ENCODE measurements at regions not wholly inside any gene's neighbourhood (a gene's known extent, or its start where the extent isn't known, plus 50 kb on each side); places are given as distances from the start of the nearest gene placed in this dataset.

DNA sequence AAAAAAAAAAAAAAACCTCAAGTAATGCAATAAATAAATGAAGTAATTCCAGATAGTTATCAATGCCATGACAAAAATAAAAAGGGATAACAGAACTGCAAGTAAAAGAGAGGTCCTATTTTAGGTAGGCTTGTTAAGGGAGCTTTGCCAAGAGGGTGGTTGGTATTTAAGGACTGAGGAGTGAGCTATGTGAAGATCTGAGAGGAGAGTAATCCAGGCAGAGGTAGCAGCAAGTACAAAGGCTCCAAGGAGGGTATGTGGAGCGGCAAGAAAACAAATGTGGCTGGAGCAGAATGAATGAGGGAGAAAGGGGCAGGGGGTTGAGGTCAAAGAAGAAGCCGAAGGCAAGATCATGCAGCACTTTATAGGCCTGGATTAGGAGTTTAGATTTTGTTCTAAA, 59.9 kb upstream of the CDC42BPA start:
- TF ChIP-seq POLR2A (IDR thresholded peaks at IDR 0.05) = no peak
- TF ChIP-seq, protein P1, sequence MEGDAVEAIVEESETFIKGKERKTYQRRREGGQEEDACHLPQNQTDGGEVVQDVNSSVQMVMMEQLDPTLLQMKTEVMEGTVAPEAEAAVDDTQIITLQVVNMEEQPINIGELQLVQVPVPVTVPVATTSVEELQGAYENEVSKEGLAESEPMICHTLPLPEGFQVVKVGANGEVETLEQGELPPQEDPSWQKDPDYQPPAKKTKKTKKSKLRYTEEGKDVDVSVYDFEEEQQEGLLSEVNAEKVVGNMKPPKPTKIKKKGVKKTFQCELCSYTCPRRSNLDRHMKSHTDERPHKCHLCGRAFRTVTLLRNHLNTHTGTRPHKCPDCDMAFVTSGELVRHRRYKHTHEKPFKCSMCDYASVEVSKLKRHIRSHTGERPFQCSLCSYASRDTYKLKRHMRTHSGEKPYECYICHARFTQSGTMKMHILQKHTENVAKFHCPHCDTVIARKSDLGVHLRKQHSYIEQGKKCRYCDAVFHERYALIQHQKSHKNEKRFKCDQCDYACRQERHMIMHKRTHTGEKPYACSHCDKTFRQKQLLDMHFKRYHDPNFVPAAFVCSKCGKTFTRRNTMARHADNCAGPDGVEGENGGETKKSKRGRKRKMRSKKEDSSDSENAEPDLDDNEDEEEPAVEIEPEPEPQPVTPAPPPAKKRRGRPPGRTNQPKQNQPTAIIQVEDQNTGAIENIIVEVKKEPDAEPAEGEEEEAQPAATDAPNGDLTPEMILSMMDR (IDR thresholded peaks at IDR 0.05) = no peak
- TF ChIP-seq POLR2AphosphoS5 (IDR thresholded peaks at IDR 0.05) = no peak
- TF ChIP-seq EP300 (IDR thresholded peaks at IDR 0.05) = no peak

All from sigmoid colon (tissue), 4 donors.